GM23338 (cell line): ENCODE measurements at regions not wholly inside any gene's neighbourhood (a gene's known extent, or its start where the extent isn't known, plus 50 kb on each side); places are given as distances from the start of the nearest gene placed in this dataset.

Experiments used
- ATAC-seq: fragments of 200-7000 bp; cut with Tn5 transposase; 3 replicates; pipeline ENCODE4 v1.9.1; 2020
- DNase-seq: peaks from one replicate; pipeline ENCODE4 v3.0.0-alpha.2; 2015; ENCODE audit warnings: low spot score
- H2AFZ ChIP-seq: fragments of 200-600 bp; sonication (generic); 2 replicates; pipeline ENCODE4 v1.8.0; 2016; ENCODE audit warnings: antibody characterized with exemption, mild to moderate bottlenecking, moderate library complexity
- H3F3A ChIP-seq: fragments of 200-600 bp; sonication (generic); replicated peaks from 2 replicates; pipeline ENCODE4 v1.8.0; 2017; ENCODE audit warnings: antibody characterized with exemption, mixed run types, low read depth
- H3K27ac ChIP-seq: fragments of 200-600 bp; sonication (generic); 2 replicates; pipeline ENCODE4 v1.6.1; 2016; ENCODE audit warnings: low read depth
- H3K27me3 ChIP-seq: fragments of 200-600 bp; sonication (generic); 2 replicates; pipeline ENCODE4 v1.8.0; 2016; ENCODE audit warnings: mild to moderate bottlenecking, mixed run types, moderate library complexity; ENCODE audit not compliant: insufficient read depth
- H3K36me3 ChIP-seq: fragments of 200-600 bp; sonication (generic); 2 replicates; pipeline ENCODE4 v1.8.0; 2016; ENCODE audit warnings: mild to moderate bottlenecking; ENCODE audit not compliant: insufficient read depth
- H3K4me1 ChIP-seq: fragments of 200-600 bp; sonication (generic); 2 replicates; pipeline ENCODE4 v1.8.0; 2016; ENCODE audit warnings: mild to moderate bottlenecking, moderate library complexity; ENCODE audit not compliant: insufficient read depth
- H3K4me2 ChIP-seq: fragments of 200-600 bp; sonication (generic); 2 replicates; pipeline ENCODE4 v1.7.1; 2017; ENCODE audit warnings: mixed run types
- H3K4me3 ChIP-seq: fragments of 200-600 bp; sonication (generic); 2 replicates; pipeline ENCODE4 v1.6.1; 2016; ENCODE audit warnings: mixed run types
- H3K79me2 ChIP-seq: fragments of 200-600 bp; sonication (generic); replicated peaks from 2 replicates; pipeline ENCODE4 v1.8.0; 2017; ENCODE audit warnings: mild to moderate bottlenecking; ENCODE audit not compliant: insufficient read depth
- H3K9me2 ChIP-seq: fragments of 200-600 bp; sonication (generic); 2 replicates; pipeline ENCODE4 v1.8.0; 2017; ENCODE audit not compliant: insufficient read depth
- H4K20me1 ChIP-seq: fragments of 200-600 bp; sonication (generic); replicated peaks from 2 replicates; pipeline ENCODE4 v1.8.0; 2017; ENCODE audit warnings: mild to moderate bottlenecking; ENCODE audit not compliant: insufficient read depth
- H3K27ac Mint-ChIP-seq: 2 replicates; pipeline ENCODE4 v1.8.0; 2020; ENCODE audit warnings: inconsistent platforms, mild to moderate bottlenecking, moderate library complexity, mixed read lengths
- H3K27me3 Mint-ChIP-seq: 3 replicates; pipeline ENCODE4 v1.8.0; 2022; ENCODE audit warnings: low read depth, mild to moderate bottlenecking, moderate library complexity, mixed read lengths, inconsistent platforms; ENCODE audit not compliant: insufficient read depth, poor library complexity
- H3K36me3 Mint-ChIP-seq: 3 replicates; pipeline ENCODE4 v1.8.0; 2021; ENCODE audit warnings: low read depth, mild to moderate bottlenecking, inconsistent platforms, moderate library complexity, mixed read lengths
- H3K4me1 Mint-ChIP-seq: 3 replicates; pipeline ENCODE4 v1.8.0; 2020; ENCODE audit warnings: mild to moderate bottlenecking, inconsistent platforms, mixed read lengths
- H3K4me3 Mint-ChIP-seq: 3 replicates; pipeline ENCODE4 v1.8.0; 2021; ENCODE audit warnings: moderate library complexity, mild to moderate bottlenecking, inconsistent platforms, mixed read lengths
- H3K9me3 Mint-ChIP-seq: 3 replicates; pipeline ENCODE4 v1.8.0; 2020; ENCODE audit warnings: moderate library complexity, mild to moderate bottlenecking, inconsistent platforms, mixed read lengths
- CREB1 ChIP-seq: fragments of 250-450 bp; sonication (Bioruptor Pico); IDR thresholded peaks from 2 replicates; pipeline ENCODE4 v1.5.0; 2020; ENCODE audit warnings: low read depth, mild to moderate bottlenecking, moderate library complexity
- CTCF ChIP-seq, 2 experiments: fragments of 200-600 bp in 1 of 2; sonication (generic) in 1 of 2; conservative IDR thresholded peaks; 2 replicates each; pipeline versions ENCODE4 v1.5.1 to v1.6.1; 2016 to 2017; ENCODE audit warnings: antibody characterized with exemption in 2 of 2, low read depth in 2 of 2, mild to moderate bottlenecking in 2 of 2, moderate library complexity in 1 of 2
- ETS1 ChIP-seq: IDR thresholded peaks from 2 replicates; pipeline ENCODE4 v1.6.1; 2016; ENCODE audit warnings: antibody characterized with exemption
- EZH2 ChIP-seq: fragments of 200-600 bp; sonication (generic); IDR thresholded peaks from one replicate; pipeline ENCODE4 v1.8.0; 2017; ENCODE audit warnings: antibody characterized with exemption, mild to moderate bottlenecking, low read depth; ENCODE audit not compliant: unreplicated experiment
- EZH2phosphoT487 ChIP-seq: fragments of 200-600 bp; sonication (generic); IDR thresholded peaks from one replicate; pipeline ENCODE4 v1.8.1; 2018; ENCODE audit warnings: antibody characterized with exemption; ENCODE audit not compliant: unreplicated experiment
- JUNB ChIP-seq: IDR thresholded peaks from one replicate; pipeline ENCODE4 v1.6.1; 2016; ENCODE audit warnings: antibody characterized with exemption; ENCODE audit not compliant: unreplicated experiment
- NANOG ChIP-seq: IDR thresholded peaks from 2 replicates; pipeline ENCODE4 v1.6.1; 2016; ENCODE audit warnings: antibody characterized with exemption, borderline replicate concordance
- POLR2AphosphoS5 ChIP-seq: IDR thresholded peaks from 2 replicates; pipeline ENCODE4 v1.6.1; 2016; ENCODE audit warnings: antibody characterized with exemption, low read depth
- REST ChIP-seq: IDR thresholded peaks from one replicate; pipeline ENCODE4 v1.6.1; 2018; ENCODE audit warnings: antibody characterized with exemption; ENCODE audit not compliant: unreplicated experiment
- STAT1 ChIP-seq: IDR thresholded peaks from one replicate; pipeline ENCODE4 v1.6.1; 2016; ENCODE audit warnings: antibody characterized with exemption; ENCODE audit not compliant: unreplicated experiment
- ZNF114 ChIP-seq: fragments of 250-450 bp; sonication (Bioruptor Pico); IDR thresholded peaks from 2 replicates; pipeline ENCODE4 v1.5.0; 2020; ENCODE audit warnings: mild to moderate bottlenecking, moderate library complexity
- ZNF331 ChIP-seq: fragments of 250-450 bp; sonication (Bioruptor Pico); IDR thresholded peaks from 2 replicates; pipeline ENCODE4 v1.5.0; 2020; ENCODE audit warnings: low read depth, mild to moderate bottlenecking, moderate library complexity
- ZNF462 ChIP-seq: fragments of 250-450 bp; sonication (Bioruptor Pico); IDR thresholded peaks from 2 replicates; pipeline ENCODE4 v1.5.0; 2020; ENCODE audit warnings: mild to moderate bottlenecking, moderate library complexity

- Histone ChIP-seq H4K20me1 (no peaks in the 10 kb centered on the region), H3K9me2 (peaks cover 22% of the 10 kb centered on the region), H3K4me3 (no peak overlapping the region), H3K36me3 (no peaks in the 10 kb centered on the region; the same call in 1 of the 2 replicates), H3K27me3 (no peaks in the 10 kb centered on the region), H3F3A (0 out of 2 replicates have a peak, but pooled peaks cover 2% of the 10 kb centered on the region), H3K4me1 (peaks cover 10% of the 10 kb centered on the region; the same call in 1 of the 2 replicates), H3K27ac (no peak overlapping the region), H2AFZ (no peak overlapping the region), H3K79me2 (no peaks in the 10 kb centered on the region), H3K4me2 (no peak overlapping the region)
- ATAC-seq (no peak), DNase-seq (no peak)
- Mint-ChIP-seq H3K9me3 (peaks cover 14% of the 10 kb centered on the region), H3K27me3 (peaks cover 3% of the 10 kb centered on the region), H3K27ac (no peak overlapping the region), H3K4me3 (no peak overlapping the region), H3K4me1 (peaks cover 12% of the 10 kb centered on the region), H3K36me3 (peaks cover 10% of the 10 kb centered on the region; the same call in 2 of the 3 replicates)
- no peak for TF ChIP-seq EZH2
- TF ChIP-seq ETS1: no peak
- TF ChIP-seq REST: no peak
- TF ChIP-seq JUNB: no peak
- no peak for TF ChIP-seq ZNF462 (CRISPR knock-in tag)
- TF ChIP-seq CTCF (conservative IDR thresholded peaks at IDR 0.05; ENCODE audit: low read depth in 2 of 2): no peak
- TF ChIP-seq EZH2phosphoT487: no peak
- no peak for TF ChIP-seq ZNF331
- TF ChIP-seq ZNF114 (CRISPR knock-in tag): no peak
- TF ChIP-seq POLR2AphosphoS5: no peak
- no peak for TF ChIP-seq STAT1
- no peak for TF ChIP-seq NANOG
- no peak for TF ChIP-seq CREB1 (CRISPR knock-in tag)
Measured at GRCh38 chr6:44537306-44538049, 150.0 kb downstream of the CDC5L start.
